ENCODE measurements at regions not wholly inside any gene's neighbourhood (a gene's known extent, or its start where the extent isn't known, plus 50 kb on each side); places are given as distances from the start of the nearest gene placed in this dataset.

DNA sequence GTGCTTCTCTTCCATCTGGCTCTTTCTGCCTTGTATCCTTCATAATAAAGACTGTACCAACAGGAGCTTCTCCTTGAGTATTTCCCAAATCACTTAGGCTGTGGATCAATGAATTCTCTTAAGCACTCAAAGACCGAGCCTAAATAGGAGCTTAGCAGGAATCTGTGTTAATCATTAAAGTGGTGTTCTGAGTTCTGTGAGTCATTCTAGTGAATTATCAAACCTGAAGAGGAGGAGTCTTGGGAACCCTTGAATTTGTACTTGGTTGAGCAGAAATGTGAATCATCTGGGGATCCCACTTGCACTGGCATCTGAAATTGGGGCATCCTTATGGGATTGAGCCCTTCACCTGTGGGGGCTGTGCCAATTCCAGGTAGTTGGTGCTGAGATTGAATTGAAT is 946.2 kb downstream of the BCL11B start:
- H2AK5ac ChIP-seq (ENCODE audit: low read depth, low read length) = no peak overlapping the region
- no peaks in the 10 kb centered on the region for H3K9me3 ChIP-seq (replicated peaks in 1 of 2; ENCODE audit: control insufficient read depth in 2 of 2, insufficient read depth in 1 of 2, low read depth in 1 of 2, low read length in 2 of 2)
- H2BK120ac ChIP-seq (ENCODE audit: low read depth, low read length) = no peak overlapping the region
- no peak overlapping the region for H3K4me2 ChIP-seq (ENCODE audit: insufficient read depth, low read length, poor library complexity, severe bottlenecking)
- H2BK5ac ChIP-seq (ENCODE audit: low read length) = no peak overlapping the region
- H3K36me3 ChIP-seq (replicated peaks in 1 of 2; ENCODE audit: control insufficient read depth in 2 of 2, insufficient read depth in 2 of 2, low read length in 2 of 2) = no peaks in the 10 kb centered on the region
- H3K14ac ChIP-seq (ENCODE audit: low read length) = no peak overlapping the region
- H3K23ac ChIP-seq (ENCODE audit: low read depth, low read length, poor library complexity) = no peak overlapping the region
- no peak overlapping the region for H3K4ac ChIP-seq (ENCODE audit: low read length)
- H3K27ac ChIP-seq (replicated peaks; ENCODE audit: low read length) = no peak overlapping the region
- no peak overlapping the region for H2BK12ac ChIP-seq (ENCODE audit: low read length)
- H3K4me1 ChIP-seq (ENCODE audit: control insufficient read depth in 2 of 2, insufficient read depth in 1 of 2, low read depth in 1 of 2, low read length in 2 of 2) = no peaks in the 10 kb centered on the region
- H3K4me3 ChIP-seq (ENCODE audit: low read length in 2 of 2) = no peak overlapping the region
- no CpG with 5 or more reads among the region's 1 CpG for WGBS, 2 donors (ENCODE audit: extremely low coverage in 2 of 2, insufficient read length in 2 of 2, insufficient replicate concordance in 1 of 2)
- H2AFZ ChIP-seq (ENCODE audit: low read length) = no peak overlapping the region
- H3K79me1 ChIP-seq (ENCODE audit: low read depth, low read length) = no peaks in the 10 kb centered on the region
- no peak overlapping the region for H2BK15ac ChIP-seq (ENCODE audit: low read length)
- H3K9ac ChIP-seq (ENCODE audit: low read depth, low read length, poor library complexity) = no peak overlapping the region
- no peak for DNase-seq (ENCODE audit: low spot score)
- no peak overlapping the region for H3K18ac ChIP-seq (ENCODE audit: low read length)
- H4K8ac ChIP-seq (ENCODE audit: low read depth, low read length) = no peak overlapping the region
- no peak overlapping the region for H4K91ac ChIP-seq (ENCODE audit: low read depth, low read length, poor library complexity)
- no peaks in the 10 kb centered on the region for H3K27me3 ChIP-seq (ENCODE audit: control insufficient read depth in 3 of 3, insufficient read depth in 3 of 3, low read depth in 1 of 3, low read length in 3 of 3)

- Histone ChIP-seq H2BK5ac (ENCODE audit: low read length) (no peak overlapping the region), H2BK12ac (ENCODE audit: low read length) (no peak overlapping the region), H3K4me2 (ENCODE audit: insufficient read depth, low read length, poor library complexity, severe bottlenecking) (no peak overlapping the region), H3K27me3 (ENCODE audit: control insufficient read depth in 3 of 3, insufficient read depth in 3 of 3, low read depth in 1 of 3, low read length in 3 of 3) (no peaks in the 10 kb centered on the region), H3K79me1 (ENCODE audit: low read depth, low read length) (no peaks in the 10 kb centered on the region), H3K14ac (ENCODE audit: low read length) (no peak overlapping the region), H3K4me1 (ENCODE audit: control insufficient read depth in 2 of 2, insufficient read depth in 1 of 2, low read depth in 1 of 2, low read length in 2 of 2) (no peaks in the 10 kb centered on the region), H4K8ac (ENCODE audit: low read depth, low read length) (no peak overlapping the region), H3K9ac (ENCODE audit: low read depth, low read length, poor library complexity) (no peak overlapping the region), H2AFZ (ENCODE audit: low read length) (no peak overlapping the region), H3K36me3 (replicated peaks in 1 of 2; ENCODE audit: control insufficient read depth in 2 of 2, insufficient read depth in 2 of 2, low read length in 2 of 2) (no peaks in the 10 kb centered on the region), H3K23ac (ENCODE audit: low read depth, low read length, poor library complexity) (no peak overlapping the region), H3K27ac (replicated peaks; ENCODE audit: low read length) (no peak overlapping the region), H2BK15ac (ENCODE audit: low read length) (no peak overlapping the region), H2AK5ac (ENCODE audit: low read depth, low read length) (no peak overlapping the region), H3K4me3 (ENCODE audit: low read length in 2 of 2) (no peak overlapping the region), H3K4ac (ENCODE audit: low read length) (no peak overlapping the region), H3K18ac (ENCODE audit: low read length) (no peak overlapping the region), H3K9me3 (replicated peaks in 1 of 2; ENCODE audit: control insufficient read depth in 2 of 2, insufficient read depth in 1 of 2, low read depth in 1 of 2, low read length in 2 of 2) (no peaks in the 10 kb centered on the region), H4K91ac (ENCODE audit: low read depth, low read length, poor library complexity) (no peak overlapping the region), H2BK120ac (ENCODE audit: low read depth, low read length) (no peak overlapping the region)
- DNase-seq (ENCODE audit: low spot score) = no peak
- no CpG with 5 or more reads among the region's 6 CpGs for WGBS, 2 donors (ENCODE audit: extremely low coverage in 2 of 2, insufficient read length in 2 of 2, insufficient replicate concordance in 1 of 2)
Observed at GRCh38 chr14:98328496-98328895, 943.5 kb downstream of the BCL11B start.

DNA sequence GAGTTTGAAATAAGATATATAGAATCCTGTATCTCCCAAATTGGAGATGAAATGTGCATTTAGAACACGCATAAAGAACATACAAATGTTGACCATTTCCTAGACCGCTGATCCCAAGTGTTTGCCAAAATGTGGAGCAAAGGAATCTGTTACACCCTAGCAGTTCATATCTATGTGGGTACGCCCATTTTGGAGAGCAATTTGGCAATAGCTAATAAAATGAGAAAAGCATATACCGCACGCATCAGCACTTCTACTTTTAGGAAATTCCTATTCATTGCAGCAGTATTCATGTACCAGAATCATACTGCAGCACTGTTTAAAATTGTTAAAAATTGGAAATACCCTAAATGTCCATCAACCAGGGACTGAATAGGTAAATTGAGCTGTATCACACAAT is 937.8 kb downstream of the BCL11B start:
- Histone ChIP-seq H3K79me1 (ENCODE audit: low read depth, low read length) (no peaks in the 10 kb centered on the region), H2AFZ (ENCODE audit: low read length) (no peak overlapping the region), H2BK15ac (ENCODE audit: low read length) (no peak overlapping the region), H3K4me1 (ENCODE audit: control insufficient read depth in 2 of 2, insufficient read depth in 1 of 2, low read depth in 1 of 2, low read length in 2 of 2) (no peaks in the 10 kb centered on the region), H2AK5ac (ENCODE audit: low read depth, low read length) (no peak overlapping the region), H2BK120ac (ENCODE audit: low read depth, low read length) (no peak overlapping the region), H4K8ac (ENCODE audit: low read depth, low read length) (no peak overlapping the region), H3K14ac (ENCODE audit: low read length) (no peak overlapping the region), H3K27ac (replicated peaks; ENCODE audit: low read length) (no peak overlapping the region), H2BK12ac (ENCODE audit: low read length) (no peak overlapping the region), H3K23ac (ENCODE audit: low read depth, low read length, poor library complexity) (no peak overlapping the region), H3K4me2 (ENCODE audit: insufficient read depth, low read length, poor library complexity, severe bottlenecking) (no peak overlapping the region), H3K9me3 (replicated peaks in 1 of 2; ENCODE audit: control insufficient read depth in 2 of 2, insufficient read depth in 1 of 2, low read depth in 1 of 2, low read length in 2 of 2) (no peaks in the 10 kb centered on the region), H3K9ac (ENCODE audit: low read depth, low read length, poor library complexity) (no peak overlapping the region), H3K4ac (ENCODE audit: low read length) (no peak overlapping the region), H4K91ac (ENCODE audit: low read depth, low read length, poor library complexity) (no peak overlapping the region), H3K4me3 (ENCODE audit: low read length in 2 of 2) (no peak overlapping the region), H3K18ac (ENCODE audit: low read length) (no peak overlapping the region), H3K36me3 (replicated peaks in 1 of 2; ENCODE audit: control insufficient read depth in 2 of 2, insufficient read depth in 2 of 2, low read length in 2 of 2) (no peaks in the 10 kb centered on the region), H2BK5ac (ENCODE audit: low read length) (no peak overlapping the region), H3K27me3 (ENCODE audit: control insufficient read depth in 3 of 3, insufficient read depth in 3 of 3, low read depth in 1 of 3, low read length in 3 of 3) (no peaks in the 10 kb centered on the region)
- DNase-seq (ENCODE audit: low spot score) = no peak
- no CpG with 5 or more reads among the region's 5 CpGs for WGBS, 2 donors (ENCODE audit: extremely low coverage in 2 of 2, insufficient read length in 2 of 2, insufficient replicate concordance in 1 of 2)

DNA sequence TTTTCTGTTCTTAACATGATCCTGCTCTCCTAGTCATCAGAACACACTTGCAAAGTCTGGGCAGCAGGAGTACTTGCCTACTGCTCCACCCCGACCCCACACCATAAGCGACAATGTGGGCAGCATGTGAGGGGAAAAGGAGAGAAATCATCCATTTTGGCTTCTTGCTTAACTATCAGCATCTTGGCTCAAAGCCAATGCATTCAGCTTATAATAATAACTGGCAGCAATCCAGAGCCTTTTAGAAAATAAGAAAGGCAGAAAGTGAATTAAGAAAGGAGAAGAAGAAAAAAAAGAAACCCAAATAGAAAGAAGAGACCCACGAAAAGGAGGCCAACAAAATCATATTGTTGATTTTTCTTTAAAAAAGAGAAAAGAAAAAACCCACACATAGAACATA is 930.8 kb downstream of the BCL11B start:
- no CpG with 5 or more reads among the region's 3 CpGs for WGBS, 2 donors (ENCODE audit: extremely low coverage in 2 of 2, insufficient read length in 2 of 2, insufficient replicate concordance in 1 of 2)
- no peak overlapping the region for H4K8ac ChIP-seq (ENCODE audit: low read depth, low read length)
- H3K4me3 ChIP-seq (ENCODE audit: low read length in 2 of 2) = no peak overlapping the region
- H2BK12ac ChIP-seq (ENCODE audit: low read length) = no peak overlapping the region
- H3K23ac ChIP-seq (ENCODE audit: low read depth, low read length, poor library complexity) = no peak overlapping the region
- no peaks in the 10 kb centered on the region for H3K4me1 ChIP-seq (ENCODE audit: control insufficient read depth in 2 of 2, insufficient read depth in 1 of 2, low read depth in 1 of 2, low read length in 2 of 2)
- no peak overlapping the region for H3K9ac ChIP-seq (ENCODE audit: low read depth, low read length, poor library complexity)
- H3K27ac ChIP-seq (replicated peaks; ENCODE audit: low read length) = no peak overlapping the region
- no peaks in the 10 kb centered on the region for H3K36me3 ChIP-seq (replicated peaks in 1 of 2; ENCODE audit: control insufficient read depth in 2 of 2, insufficient read depth in 2 of 2, low read length in 2 of 2)
- H2BK5ac ChIP-seq (ENCODE audit: low read length) = no peak overlapping the region
- DNase-seq (ENCODE audit: low spot score) = no peak
- H3K4ac ChIP-seq (ENCODE audit: low read length) = no peak overlapping the region
- H2BK15ac ChIP-seq (ENCODE audit: low read length) = no peak overlapping the region
- no peak overlapping the region for H2AFZ ChIP-seq (ENCODE audit: low read length)
- no peak overlapping the region for H2BK120ac ChIP-seq (ENCODE audit: low read depth, low read length)
- no peaks in the 10 kb centered on the region for H3K9me3 ChIP-seq (replicated peaks in 1 of 2; ENCODE audit: control insufficient read depth in 2 of 2, insufficient read depth in 1 of 2, low read depth in 1 of 2, low read length in 2 of 2)
- H3K4me2 ChIP-seq (ENCODE audit: insufficient read depth, low read length, poor library complexity, severe bottlenecking) = no peak overlapping the region
- H4K91ac ChIP-seq (ENCODE audit: low read depth, low read length, poor library complexity) = no peak overlapping the region
- no peak overlapping the region for H2AK5ac ChIP-seq (ENCODE audit: low read depth, low read length)
- H3K18ac ChIP-seq (ENCODE audit: low read length) = no peak overlapping the region
- H3K27me3 ChIP-seq (ENCODE audit: control insufficient read depth in 3 of 3, insufficient read depth in 3 of 3, low read depth in 1 of 3, low read length in 3 of 3) = no peaks in the 10 kb centered on the region
- H3K79me1 ChIP-seq (ENCODE audit: low read depth, low read length) = no peaks in the 10 kb centered on the region
- H3K14ac ChIP-seq (ENCODE audit: low read length) = no peak overlapping the region
